H54 (cell line): ENCODE measurements at regions not wholly inside any gene's neighbourhood (a gene's known extent, or its start where the extent isn't known, plus 50 kb on each side); places are given as distances from the start of the nearest gene placed in this dataset.

Experiments used
- DNase-seq: peaks from one replicate; pipeline ENCODE4 v3.0.0; 2011; ENCODE audit warnings: low spot score, mixed read lengths; ENCODE audit not compliant: insufficient read length
- FAIRE-seq: peaks from 3 replicates; lab custom pipeline; 2011; peaks lifted over from hg19 to GRCh38; lab: Jason Lieb, UNC
- POLR2A ChIP-seq: IDR thresholded peaks from 2 replicates; pipeline ENCODE4 v1.6.1; 2011; ENCODE audit warnings: low read depth, mild to moderate bottlenecking, low read length

DNA sequence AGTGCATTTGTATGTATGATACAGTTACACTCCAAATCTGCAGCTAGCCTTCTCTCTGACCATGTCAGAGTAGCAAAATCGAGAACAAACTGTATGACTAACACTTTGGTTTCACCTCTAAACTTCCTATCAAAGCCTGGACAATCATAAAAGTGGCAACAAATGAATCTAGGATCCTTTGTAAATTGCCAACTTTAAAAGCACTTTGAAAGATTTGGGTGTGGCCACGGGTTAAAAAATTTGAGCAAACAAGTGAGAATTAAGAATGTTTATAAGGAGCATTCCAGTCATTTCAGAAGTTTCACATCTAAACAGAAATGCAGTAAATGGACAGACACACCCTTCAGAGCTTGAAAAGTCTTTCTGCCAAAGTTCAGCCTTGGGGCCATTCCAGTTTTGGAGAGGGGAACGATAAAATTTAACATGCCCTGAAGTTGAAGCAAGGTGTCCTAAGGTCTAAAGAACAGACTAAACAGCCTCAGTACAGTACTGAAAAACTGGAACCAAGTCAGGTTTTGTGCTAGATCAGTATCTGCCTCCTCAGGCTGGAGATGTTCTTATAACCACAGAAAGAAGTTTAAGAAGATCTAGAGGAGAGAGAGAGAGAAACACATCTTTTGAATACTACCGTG is 181.9 kb upstream of the BDNF start:
- TF ChIP-seq POLR2A = no peak
- DNase-seq (no peak), FAIRE-seq (peak; percentile 73)

GRCh38 chr11:27875831-27876775 is 175.8 kb upstream of the BDNF start:
- no peak for DNase-seq
- no peak for TF ChIP-seq POLR2A
- no peak for FAIRE-seq

- no peak for DNase-seq
- TF ChIP-seq POLR2A = no peak
Measured at GRCh38 chr11:27874998-27875830, 175.0 kb upstream of the BDNF start.

DNA sequence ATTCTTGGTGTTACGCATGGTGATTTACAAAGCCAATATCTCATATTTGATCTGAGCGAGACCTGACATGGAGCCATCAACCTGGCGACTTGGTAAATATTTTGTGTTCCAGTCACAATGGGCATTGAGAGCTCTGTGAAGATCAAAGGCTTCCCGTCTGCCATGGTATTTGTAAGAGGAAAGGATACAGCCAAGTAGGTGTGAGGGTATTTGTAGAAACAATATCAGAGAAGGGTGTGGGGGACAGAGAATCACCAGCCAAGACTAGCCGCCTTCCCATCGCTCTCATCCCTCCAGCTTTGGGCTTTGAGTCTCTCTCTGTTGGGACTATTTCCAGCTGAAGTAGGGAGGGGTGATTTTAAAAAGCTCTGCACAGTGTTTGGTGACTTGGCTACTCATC is 173.4 kb upstream of the BDNF start:
- FAIRE-seq (no peak), DNase-seq (no peak)
- TF ChIP-seq POLR2A = no peak

More at GRCh38 chr11:27874998-27875830, 175.0 kb upstream of the BDNF start:
- FAIRE-seq = no peak

DNA sequence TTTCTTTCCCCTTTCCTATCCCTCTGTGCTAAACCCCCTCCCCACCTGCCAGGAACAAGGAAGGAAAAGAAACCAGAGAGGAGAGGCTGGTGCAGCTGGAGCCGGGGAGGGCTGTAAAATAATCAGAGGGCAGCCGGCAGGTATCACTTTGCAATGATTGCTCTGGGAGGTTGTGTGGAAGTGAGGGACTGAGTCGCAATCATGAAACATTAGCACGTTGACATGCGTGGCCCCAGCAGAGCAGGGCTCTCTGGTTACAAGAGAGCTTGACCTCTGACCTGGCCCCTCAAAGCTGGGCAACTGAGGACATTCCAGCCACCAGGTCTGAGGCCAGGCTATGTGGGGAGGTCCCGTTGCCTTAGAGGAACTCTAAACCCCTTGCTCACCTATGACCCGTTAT is 170.8 kb upstream of the BDNF start:
- TF ChIP-seq POLR2A = no peak
- DNase-seq = no peak
- no peak for FAIRE-seq

DNA sequence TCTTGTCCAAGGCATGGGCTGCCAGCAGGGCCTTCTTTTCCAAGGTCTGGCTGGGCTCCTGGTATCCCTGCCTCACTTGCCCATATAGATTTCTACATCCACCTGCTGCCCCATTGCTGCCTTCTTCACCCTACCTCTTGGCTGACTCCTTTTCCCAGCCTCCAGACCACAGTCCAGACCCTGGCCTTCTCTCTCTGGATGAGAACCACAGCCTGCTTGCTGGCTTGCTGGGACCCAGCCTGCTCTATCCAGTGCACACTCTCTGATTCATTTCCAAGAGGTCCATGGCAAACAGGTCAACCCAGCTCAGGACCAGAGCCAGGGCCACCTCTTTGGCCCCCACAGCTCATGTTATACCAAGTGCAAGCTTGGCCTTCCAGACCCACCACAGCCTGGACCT is 169.4 kb upstream of the BDNF start:
- DNase-seq (no peak), FAIRE-seq (no peak)
- TF ChIP-seq POLR2A = no peak

- TF ChIP-seq POLR2A = no peak
- FAIRE-seq (no peak), DNase-seq (no peak)
Measured at GRCh38 chr11:27868709-27869108, 168.5 kb upstream of the BDNF start.

GRCh38 chr11:27868226-27868625 is 168.0 kb upstream of the BDNF start:
- FAIRE-seq (no peak), DNase-seq (no peak)
- no peak for TF ChIP-seq POLR2A

DNA sequence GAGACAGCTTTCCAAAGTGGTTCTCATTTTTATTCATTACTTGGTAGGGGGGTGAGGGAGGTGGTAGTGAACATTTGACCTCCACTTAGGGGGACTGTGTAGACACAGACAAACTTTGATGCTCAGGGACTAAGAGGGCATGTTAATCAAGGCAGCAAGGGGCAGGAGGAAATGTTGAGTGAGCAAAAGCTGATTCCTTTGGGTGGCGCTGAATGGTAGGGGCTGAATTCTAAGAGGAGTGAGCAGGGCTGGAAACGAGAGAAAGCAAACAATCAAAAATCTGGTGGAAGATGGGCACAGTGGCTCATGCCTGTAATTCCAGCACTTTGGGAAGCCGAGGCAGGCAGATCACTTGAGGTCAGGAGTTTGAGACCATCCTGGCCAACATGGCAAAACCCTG is 164.8 kb upstream of the BDNF start:
- no peak for FAIRE-seq
- TF ChIP-seq POLR2A = no peak
- no peak for DNase-seq

DNA sequence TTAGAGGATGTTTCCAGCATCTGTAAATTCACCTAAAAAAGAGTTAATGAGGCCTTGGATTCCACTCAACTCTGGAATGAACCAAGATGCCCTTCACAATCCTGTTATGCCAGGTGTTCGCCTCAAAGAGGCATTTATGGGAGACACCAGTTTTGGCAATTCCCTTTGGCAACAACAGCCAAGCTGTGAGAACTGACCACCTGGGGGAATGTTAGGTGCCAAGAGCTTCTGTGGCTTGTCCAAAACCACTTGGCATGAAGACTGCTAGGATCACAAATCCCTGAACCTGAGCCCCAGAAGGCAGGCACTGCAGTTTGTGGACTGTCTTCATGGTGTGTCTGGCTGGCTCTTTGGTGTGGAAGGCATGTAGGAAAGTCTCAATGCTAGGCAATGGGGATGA is 164.4 kb upstream of the BDNF start:
- no peak for DNase-seq
- FAIRE-seq = no peak
- TF ChIP-seq POLR2A = no peak

DNA sequence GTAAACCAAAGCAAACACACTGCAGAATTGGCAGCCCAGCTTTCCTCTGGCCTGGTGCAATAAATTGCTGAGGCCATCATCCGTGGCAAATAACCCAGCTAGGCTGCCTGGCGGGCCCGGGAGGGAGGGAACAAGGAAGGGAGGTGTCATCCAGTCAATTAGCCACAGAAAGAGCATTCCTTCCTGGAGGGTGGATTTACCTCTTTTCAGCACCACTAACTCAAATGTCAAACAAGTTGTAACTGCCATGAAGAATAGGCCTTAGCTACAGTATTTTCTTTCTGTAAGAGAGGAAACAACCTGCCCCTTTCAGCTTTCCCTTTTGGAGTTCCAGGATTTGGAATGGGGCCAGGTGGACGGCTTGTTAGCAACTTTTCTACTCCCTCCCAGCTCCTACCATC is 163.8 kb upstream of the BDNF start:
- TF ChIP-seq POLR2A = no peak
- DNase-seq = no peak
- no peak for FAIRE-seq

- FAIRE-seq (no peak), DNase-seq (no peak)
- no peak for TF ChIP-seq POLR2A
Measured at GRCh38 chr11:27863637-27864036, 163.4 kb upstream of the BDNF start.

GRCh38 chr11:27861706-27862430 is 161.6 kb upstream of the BDNF start:
- TF ChIP-seq POLR2A = no peak
- DNase-seq (peak; percentile 35), FAIRE-seq (peak; percentile 87)
